ENCODE measurements at regions not wholly inside any gene's neighbourhood (a gene's known extent, or its start where the extent isn't known, plus 50 kb on each side); places are given as distances from the start of the nearest gene placed in this dataset.

- no peak for DNase-seq (ENCODE audit: low read depth, low spot score)
Measured at GRCh38 chr1:72837781-72838180, 555.4 kb upstream of the NEGR1 start.

- no peak for DNase-seq (ENCODE audit: low read depth, low spot score)
Measured at GRCh38 chr1:72830606-72831390, 548.5 kb upstream of the NEGR1 start.

- DNase-seq (ENCODE audit: low read depth, low spot score): no peak
Measured at GRCh38 chr1:72827278-72827677, 544.9 kb upstream of the NEGR1 start.

GRCh38 chr1:72804541-72804940 is 522.2 kb upstream of the NEGR1 start:
- no peak for DNase-seq (ENCODE audit: low read depth, low spot score)

- no peak for DNase-seq (ENCODE audit: low read depth, low spot score)
Measured at GRCh38 chr1:72781038-72781437, 498.7 kb upstream of the NEGR1 start.

GRCh38 chr1:72780212-72780611 is 497.9 kb upstream of the NEGR1 start:
- DNase-seq (ENCODE audit: low read depth, low spot score): no peak

GRCh38 chr1:72777918-72778317 is 495.6 kb upstream of the NEGR1 start:
- DNase-seq (ENCODE audit: low read depth, low spot score): no peak

- DNase-seq (ENCODE audit: low read depth, low spot score): no peak
Measured at GRCh38 chr1:72763481-72763880, 481.1 kb upstream of the NEGR1 start.

GRCh38 chr1:72759486-72759885 is 477.1 kb upstream of the NEGR1 start:
- DNase-seq (ENCODE audit: low read depth, low spot score): no peak

- no peak for DNase-seq (ENCODE audit: low read depth, low spot score)
Measured at GRCh38 chr1:72757843-72758242, 475.5 kb upstream of the NEGR1 start.

GRCh38 chr1:72745413-72745812 is 463.1 kb upstream of the NEGR1 start:
- DNase-seq (ENCODE audit: low read depth, low spot score): no peak

- DNase-seq (ENCODE audit: low read depth, low spot score): no peak
Measured at GRCh38 chr1:72734415-72734814, 452.1 kb upstream of the NEGR1 start.

- DNase-seq (ENCODE audit: low read depth, low spot score): no peak
Measured at GRCh38 chr1:72724951-72725861, 442.9 kb upstream of the NEGR1 start.

GRCh38 chr1:72705921-72706320 is 423.6 kb upstream of the NEGR1 start:
- no peak for DNase-seq (ENCODE audit: low read depth, low spot score)

GRCh38 chr1:72704841-72705477 is 422.6 kb upstream of the NEGR1 start:
- no peak for DNase-seq (ENCODE audit: low read depth, low spot score)

- DNase-seq (ENCODE audit: low read depth, low spot score): no peak
Measured at GRCh38 chr1:72697410-72697809, 415.1 kb upstream of the NEGR1 start.

- no peak for DNase-seq (ENCODE audit: low read depth, low spot score)
Measured at GRCh38 chr1:72693899-72694298, 411.6 kb upstream of the NEGR1 start.

GRCh38 chr1:72693376-72693775 is 411.0 kb upstream of the NEGR1 start:
- DNase-seq (ENCODE audit: low read depth, low spot score): no peak

- no peak for DNase-seq (ENCODE audit: low read depth, low spot score)
Measured at GRCh38 chr1:72690871-72691270, 408.5 kb upstream of the NEGR1 start.

- no peak for DNase-seq (ENCODE audit: low read depth, low spot score)
Measured at GRCh38 chr1:72678683-72679082, 396.3 kb upstream of the NEGR1 start.

GRCh38 chr1:72670902-72671301 is 388.6 kb upstream of the NEGR1 start:
- DNase-seq (ENCODE audit: low read depth, low spot score): no peak

- DNase-seq (ENCODE audit: low read depth, low spot score): no peak
Measured at GRCh38 chr1:72662918-72663317, 380.6 kb upstream of the NEGR1 start.

All from smooth muscle cell of the brain vasculature (primary cell).